Fibroblast of peridontal ligament (primary cell): ENCODE measurements at regions not wholly inside any gene's neighbourhood (a gene's known extent, or its start where the extent isn't known, plus 50 kb on each side); places are given as distances from the start of the nearest gene placed in this dataset.
"Not testable (repeated sequence)": the region's sequence is repeated elsewhere in the genome, so short reads cannot be mapped to it uniquely, and the experiment has no call there.

Experiments
- DNase-seq: peaks from one replicate; pipeline ENCODE4 v3.0.0-alpha.2; 2010; ENCODE audit errors: extremely low read depth

DNA sequence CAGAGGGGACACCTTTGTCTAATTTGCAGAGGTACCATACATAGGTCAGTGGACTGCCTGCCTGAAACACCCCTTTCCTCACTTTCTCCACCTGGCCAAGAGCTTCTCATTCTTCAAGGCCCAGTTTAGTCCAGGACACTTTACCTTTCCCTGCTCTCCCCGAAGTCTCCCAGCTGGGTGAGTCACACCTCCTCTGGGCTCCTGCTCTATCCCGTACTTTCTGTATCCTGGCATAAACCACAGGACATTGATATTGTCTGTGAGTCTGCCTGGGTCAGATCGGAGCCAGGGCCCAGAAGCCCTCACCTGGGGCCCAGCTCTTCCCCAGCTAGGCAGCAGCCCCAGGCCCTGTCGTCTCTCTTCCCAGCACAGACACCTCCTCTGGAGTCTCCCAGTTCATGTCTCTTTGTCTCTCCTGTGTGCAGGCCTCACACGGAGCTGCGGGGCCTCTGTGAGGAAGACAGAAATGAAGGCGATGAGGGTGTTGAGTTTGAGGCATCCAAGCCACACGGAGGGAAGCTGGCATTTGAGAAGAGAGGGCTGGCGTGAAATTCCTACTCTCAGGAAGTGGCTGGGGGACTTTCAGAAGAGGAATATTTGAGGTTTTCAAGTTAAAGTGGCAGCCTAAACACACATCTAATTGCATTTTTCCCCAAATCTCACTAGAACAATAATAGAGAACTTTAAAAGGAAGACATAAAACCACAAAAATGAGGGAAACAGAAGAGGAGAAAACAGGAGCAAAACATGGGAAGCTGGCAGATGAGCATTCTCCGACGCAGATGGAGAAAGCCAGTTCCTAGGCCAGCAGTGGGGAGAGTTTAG, 79.6 kb upstream of the LAPTM4A start:
- peak; percentile 55 for DNase-seq

DNA sequence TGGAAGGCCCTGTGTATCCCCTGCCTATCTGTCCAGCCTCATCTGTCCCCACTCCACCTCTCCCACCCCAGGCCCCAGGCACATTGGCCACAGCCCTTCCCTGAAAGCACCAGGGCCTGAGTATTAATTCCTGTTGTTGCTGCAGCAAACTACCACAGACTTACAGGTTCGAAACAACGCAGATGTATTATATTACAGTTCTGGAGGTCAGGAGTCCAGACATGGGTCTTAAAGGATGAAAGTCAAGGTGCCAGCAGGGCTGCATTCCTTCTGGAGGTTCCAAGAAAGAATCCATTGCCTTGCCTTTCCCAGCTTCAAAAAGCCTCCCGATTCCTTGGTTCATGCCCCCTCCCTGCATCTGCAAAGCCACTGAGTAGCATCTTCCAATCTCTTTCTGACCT, 78.7 kb upstream of the LAPTM4A start:
- no peak for DNase-seq

DNA sequence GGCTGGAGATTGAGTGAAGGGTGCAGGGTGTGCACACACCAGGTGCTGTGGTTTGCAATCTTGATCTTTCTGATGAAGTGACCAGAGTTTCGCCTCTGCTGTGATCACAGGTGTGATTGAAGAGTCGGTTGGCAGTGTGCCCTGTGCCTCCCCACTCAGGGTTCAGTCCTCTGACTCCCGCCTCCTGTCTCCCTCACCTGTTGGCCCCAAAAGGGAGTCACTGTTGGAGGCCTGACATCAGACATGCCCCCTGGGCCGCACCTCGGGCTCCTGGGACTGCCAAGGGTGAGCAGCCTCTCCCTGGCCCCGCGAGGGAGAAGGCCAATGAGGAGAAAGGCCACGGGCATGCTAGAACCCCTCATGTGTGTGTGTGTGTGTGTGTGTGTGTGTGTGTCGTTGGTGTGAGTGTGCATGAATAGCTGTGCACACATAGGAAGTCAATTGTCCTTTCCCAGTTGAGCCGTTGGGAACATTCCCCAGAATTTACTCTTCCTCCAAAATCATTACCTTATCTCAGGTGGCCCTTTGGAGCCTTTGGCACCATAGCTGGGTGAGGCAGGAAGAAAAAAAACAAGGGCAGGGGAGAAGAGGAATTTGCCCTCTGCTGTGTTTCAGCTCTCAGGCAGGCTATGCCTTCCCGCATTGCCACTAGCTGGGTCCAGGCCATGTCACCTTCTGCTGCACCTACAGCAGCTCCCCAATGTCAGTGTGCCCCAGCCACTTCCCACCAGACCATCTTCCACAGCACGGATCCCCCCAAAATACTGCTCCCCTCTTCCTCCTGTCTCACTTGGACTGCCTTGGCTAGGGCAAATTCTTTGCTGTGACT, 78.1 kb upstream of the LAPTM4A start:
- no peak for DNase-seq

DNA sequence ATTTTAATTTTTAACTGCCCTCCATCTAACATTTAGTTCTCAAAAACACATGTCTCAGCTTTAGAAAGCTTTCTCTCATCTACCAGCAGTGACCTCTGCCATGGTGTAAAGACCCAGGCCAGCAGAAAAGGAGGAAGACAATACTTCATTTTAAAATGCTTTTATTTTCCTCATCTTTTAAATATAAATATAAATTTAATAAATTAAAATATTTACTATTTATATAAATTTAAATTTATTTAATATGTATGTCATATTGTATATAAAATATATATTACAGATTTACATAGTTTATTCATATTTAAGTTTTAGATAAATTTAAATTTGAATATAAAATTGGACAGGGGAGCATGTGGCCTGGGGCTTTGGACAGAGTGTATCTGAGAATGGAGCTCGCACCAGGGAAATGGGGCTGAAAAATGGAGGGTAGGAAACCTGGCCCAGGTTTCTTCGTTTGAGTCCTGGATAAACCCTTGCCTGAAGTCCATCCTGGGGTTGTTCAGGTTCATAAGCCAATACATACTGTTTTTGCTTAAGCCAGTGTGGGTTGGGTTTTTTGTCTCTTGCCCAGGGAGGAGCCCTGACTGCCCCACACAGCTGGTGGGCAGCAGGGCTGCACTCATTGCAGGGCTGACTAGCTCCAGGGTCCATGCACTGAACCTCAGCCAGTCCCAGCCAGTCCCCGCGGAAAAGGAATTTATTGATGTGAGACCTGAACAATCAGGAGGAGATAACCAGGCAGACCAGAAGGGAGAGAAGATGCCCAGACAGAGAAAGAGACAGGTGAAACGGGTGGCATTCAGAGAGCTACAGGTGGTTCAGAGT, 77.3 kb upstream of the LAPTM4A start:
- DNase-seq: no peak

DNA sequence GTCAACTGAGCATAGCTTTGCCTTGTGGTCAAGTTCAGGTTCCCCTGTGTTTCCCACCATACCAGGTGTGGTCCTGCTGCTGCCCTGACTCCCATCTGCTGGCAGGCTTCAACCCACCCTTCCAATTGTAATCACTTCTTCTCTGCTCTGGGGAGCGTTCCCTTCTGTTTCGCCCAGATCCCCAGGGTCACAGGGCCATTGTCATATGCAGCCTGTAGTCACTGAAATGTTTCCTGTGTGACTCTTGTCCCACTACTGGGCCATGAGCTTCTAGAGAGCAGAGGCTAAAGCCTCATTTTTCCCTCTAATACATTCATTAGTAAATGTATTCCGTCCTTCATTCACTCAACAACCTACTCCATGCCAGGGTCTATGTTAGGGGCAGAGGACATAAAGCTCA, 75.0 kb upstream of the LAPTM4A start:
- DNase-seq: no peak

DNA sequence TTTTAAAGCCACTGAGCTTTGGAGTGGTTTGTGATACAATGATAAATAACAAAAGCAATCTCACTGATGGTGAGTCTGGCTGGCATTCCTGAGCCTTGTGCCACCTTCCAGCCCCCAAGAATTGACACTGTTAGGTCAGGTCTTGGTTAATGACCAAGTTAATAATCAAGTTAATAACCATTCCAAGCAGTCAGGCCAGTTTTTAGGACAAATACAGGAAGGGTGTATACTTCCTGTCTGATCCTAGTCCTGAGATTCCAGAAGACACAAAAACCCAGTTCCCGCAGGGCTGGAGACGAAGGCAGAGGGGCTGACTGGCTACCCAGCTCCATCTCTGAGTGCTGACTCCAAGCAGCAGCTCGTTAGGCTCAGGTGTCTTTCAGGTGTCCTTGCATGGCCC, 74.6 kb upstream of the LAPTM4A start:
- no peak for DNase-seq

DNA sequence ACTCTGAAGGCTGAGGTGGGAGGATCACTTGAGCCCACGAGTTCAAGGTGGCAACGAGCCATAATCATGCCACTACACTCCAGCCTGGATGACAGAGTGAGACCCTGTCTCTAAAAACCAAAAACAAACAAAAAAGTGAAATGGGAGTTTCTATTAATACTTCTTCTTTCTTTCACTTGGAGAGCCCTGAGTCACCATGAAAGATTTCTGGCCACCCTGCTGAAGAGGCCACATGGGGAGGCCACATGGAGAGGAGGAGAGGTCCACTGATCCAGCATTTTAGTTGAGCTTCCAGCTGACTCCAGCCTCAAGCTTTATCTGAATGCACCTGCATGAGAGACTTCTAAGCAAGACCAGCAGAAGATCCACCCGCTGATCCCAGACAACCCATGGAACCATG, 74.2 kb upstream of the LAPTM4A start:
- DNase-seq: no peak

DNA sequence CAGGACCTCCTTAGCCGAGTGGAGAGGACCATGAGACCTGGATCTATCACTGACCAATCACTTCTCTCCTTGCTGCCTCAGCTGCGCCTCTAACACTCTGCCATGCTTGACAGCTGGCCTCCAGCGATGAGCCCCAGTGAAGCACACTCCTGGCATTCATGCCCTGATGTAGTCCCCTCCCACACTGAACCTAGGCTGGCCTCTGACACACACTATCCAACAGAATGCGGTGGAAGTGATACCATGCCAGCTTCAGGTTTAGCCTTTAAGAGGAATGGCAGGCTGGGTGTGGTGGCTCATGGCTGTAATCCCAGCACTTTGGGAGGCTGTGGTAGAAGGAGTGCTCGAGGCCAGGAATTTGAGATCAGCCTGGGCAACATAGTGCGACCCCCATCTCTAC, 73.7 kb upstream of the LAPTM4A start:
- DNase-seq: no peak

DNA sequence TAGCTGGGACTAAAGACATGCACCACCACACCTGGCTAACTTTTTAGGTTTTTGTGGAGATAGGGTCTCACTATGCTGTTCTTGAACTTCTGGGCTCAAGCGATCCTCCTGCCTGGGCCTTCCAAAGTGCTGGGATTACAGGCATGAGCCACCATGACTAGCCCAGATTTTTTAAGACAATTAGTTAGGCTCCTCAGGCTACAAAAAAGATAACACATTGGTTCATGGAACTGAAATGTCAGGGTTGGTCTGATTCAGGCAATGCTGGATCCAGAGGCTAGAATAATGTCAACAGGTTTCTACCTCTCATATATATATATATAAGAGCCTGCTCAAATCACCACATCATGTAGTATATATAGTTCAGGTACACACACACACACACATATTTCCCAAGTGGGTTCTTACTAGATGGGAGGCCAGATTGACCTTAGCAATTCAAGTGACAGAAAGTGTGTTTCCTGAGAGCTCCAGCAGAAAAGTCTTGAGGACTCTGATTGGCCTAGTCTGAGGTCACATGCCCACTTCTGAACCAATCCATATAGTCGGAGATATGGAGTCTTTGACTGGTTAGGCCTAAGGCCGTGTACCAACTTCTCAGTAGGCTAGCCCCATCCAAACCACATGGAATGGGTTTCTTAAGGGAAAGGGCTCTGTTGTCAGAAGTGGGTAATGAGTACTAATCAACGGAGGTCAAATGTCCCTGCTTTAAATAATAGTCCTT, 72.6 kb upstream of the LAPTM4A start:
- no peak for DNase-seq

DNA sequence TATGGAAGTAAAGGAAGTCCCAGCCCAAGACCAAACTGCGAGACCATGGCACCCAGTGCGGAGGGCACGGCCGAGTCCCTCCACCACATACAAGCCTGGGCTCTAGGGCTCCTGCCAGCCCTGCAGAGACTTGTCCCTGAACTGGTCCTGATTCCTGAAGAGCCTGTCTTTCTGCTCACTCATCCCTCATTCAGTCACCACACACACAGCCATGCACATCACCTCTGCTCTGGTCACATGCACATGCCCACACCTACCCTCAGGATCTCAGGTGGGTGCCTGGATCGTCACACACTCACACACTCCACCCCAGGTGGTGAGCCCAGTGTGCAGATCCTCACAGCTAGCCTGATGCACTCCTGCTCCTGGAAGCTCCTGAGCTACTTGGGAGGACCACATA, 71.4 kb upstream of the LAPTM4A start:
- DNase-seq: no peak

DNA sequence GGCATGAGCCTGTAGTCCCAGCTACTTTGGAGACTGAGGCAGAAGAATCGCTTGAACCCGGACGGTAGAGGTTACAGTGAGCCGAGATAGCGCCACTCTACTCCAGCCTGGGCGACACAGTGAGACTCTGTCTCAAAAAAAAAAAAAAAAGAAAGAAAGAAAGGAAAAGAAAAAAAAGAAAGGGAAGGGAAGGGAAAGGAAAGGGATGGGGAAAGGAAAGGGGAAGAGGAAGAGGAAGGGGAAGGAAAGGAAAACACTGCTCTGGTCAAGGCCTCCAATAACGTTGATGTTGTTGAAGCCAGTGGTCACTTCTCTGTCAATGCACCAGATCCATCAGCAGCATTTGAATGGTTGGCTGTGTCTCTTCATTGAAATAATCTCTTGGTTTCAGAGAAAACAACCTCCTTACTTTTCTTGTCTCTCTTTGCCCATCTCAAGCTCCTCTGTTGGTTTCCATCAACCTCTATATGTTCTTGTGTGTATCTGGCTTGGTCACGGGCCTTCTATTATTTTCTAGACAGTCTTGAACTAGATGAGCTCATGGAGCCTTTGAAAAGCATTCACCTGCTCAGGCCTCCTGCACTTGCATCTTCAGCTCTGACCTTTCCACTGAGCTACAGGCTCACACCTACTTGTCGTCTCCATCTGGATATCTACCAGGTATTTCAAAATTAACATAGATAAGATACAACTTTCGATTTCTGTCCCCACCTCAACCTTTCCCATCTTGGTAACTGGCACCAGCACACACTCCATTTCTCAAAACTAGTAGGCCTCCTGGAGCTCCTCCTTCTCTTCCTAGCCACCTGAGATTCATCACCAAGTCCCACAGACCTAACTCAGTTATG, 69.4 kb upstream of the LAPTM4A start:
- DNase-seq: no peak

DNA sequence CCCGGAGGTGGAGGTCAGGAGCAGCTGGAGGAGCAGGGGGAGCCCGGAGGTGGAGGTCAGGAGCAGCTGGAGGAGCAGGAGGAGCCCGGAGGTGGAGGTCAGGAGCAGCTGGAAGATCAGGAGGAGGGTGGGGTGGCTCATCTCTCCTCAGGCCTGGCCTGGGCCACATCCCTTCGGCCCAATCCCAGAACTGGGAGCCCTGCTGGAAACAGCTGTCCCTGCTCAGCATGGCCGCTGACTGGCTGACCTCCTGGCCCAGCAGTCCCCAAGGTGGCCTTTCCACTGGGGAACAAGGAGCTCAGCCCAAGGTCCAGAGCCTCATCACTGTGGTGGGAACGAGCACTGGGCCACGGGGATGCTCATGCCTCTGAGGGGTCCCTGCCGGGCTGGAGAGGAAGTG, 66.6 kb upstream of the LAPTM4A start:
- DNase-seq: no peak

DNA sequence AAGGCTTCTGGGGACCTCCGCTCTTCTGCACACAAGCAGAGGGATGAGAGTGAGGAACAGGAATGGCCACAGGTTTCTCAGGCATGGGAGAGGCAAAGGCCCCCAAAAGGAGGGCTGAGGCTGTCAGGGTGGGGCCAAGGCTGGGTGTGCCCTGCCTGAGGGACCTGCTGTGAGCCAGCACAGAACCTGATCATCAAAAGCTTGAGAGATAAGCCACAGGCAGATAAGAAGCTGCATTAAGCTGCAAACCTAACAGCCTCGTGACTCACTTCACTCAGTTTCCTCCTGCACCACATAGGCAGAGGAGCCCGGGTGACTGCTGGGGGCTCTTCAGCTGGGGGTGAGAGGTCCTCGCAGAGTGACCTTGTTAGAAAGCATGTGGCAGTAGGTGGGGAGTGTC, 64.5 kb upstream of the LAPTM4A start:
- no peak for DNase-seq

DNA sequence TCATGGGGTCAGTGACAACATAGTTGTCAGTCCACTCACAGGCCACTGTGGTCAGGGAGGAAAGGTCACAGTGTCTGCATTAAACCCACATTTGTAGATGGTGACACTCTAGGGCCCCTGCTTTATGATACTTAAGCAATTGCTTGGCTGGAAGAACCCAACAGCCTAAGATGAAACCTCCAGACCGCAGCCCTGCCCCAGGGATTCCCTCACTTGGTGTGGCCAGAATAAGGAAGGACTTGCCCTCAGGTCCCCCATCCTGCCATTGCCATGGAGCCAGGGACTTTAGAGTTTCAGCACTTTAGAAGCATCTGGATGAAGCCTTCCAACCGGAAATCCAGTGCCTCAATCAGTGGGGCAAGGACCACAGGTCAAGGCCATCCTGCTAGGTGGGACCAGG, 63.9 kb upstream of the LAPTM4A start:
- no peak for DNase-seq

DNA sequence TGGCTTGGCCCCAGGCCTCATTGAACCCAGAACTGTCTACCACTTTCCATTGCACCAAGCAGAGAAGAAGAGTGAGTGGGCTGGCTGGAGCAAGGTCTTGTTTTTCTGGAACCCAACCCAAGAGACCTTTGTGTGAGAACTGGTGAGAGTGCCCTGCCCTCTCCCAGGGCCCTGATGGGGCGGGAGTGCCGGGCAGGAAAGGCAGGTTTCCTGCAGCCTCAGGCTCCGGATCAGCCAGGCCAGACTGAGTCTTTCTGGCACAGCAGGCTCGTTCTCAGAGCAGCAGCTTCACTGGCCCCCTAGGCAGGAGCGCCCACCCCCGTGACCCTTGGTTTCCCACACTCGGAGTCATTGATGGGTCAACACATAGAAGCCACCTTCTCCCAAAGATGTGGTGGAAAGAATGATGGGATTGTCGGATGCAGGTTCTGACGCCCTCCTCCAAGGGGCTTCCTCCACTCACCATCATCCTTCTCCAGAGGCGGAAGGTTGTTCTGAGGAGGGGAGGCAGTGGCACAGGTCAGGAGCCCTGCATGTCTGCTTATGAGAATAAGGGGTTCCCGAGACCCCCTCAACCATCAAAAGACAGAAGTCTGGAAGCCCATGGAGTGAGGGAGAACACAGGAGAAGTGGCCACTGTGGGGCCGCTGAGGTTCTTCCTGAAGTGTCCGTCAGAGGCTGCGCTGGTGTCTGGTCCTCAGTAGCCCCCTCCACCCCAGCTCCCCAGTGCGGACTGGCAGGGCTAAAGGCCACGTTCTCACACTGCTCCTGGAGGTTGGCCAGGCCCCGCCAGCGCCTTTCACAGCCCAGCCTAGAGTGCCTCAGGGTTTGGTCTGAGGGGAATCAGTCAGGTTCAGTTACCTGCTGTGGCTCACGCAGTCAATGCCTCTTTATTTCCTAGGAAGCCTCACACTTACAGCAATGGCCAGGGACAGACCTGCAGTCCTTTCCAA, 62.8 kb upstream of the LAPTM4A start:
- DNase-seq: no peak

DNA sequence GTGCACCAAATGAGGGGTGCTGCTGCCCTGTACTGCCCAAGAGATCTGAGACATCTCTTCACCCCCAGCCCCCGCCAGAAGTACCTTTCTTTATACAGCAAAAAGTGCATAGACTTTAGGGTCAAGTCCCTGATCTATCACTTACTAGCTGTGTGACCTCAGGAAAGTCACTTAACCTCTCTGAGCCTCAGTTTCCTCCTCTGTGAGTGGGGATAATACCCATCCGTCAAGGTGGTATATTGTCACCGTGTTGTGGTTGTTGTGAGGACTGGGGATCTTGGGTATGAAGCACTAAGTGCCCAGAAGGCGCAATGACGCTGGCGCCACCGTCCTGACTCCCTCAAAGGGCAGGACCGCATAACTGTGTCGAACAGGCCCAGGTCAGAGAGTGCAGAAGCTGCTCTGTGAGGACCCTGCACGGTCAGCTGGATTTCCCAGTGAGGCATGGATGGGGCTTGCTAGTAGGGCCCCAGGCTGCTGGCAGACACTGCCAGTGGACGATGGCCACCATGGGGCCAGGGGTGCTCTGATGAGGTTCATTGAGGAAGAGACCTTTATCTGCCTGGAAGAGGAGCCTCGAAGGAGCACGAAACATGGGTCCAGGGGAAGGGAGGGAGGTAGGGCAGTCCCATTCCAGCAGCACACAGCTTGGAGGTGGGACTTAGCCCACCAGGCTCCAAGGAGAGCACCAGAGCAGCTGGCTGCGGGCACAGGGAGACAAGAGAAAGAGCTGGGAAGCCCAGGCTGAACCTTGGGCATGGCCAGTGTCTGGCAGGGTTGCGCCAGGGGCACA, 61.8 kb upstream of the LAPTM4A start:
- DNase-seq: no peak

DNA sequence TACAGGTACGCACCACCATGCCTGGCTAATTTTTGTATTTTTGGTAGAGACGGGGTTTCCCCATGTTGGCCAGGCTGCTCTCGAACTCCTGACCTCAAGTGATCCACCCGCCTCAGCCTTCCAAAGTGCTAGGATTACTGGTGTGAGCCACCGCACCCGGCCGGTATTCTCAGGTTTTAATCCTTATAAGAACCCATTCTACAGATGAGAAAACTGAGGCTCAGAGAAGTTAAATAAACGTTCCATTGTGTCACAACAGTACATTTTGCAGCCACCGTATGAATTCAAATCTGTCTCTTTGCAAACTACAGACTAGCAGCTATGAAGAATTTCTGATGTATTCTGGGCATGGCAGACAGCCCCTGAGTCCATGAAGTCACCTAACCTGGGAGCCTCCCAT, 60.9 kb upstream of the LAPTM4A start:
- not testable (repeated sequence) for DNase-seq

DNA sequence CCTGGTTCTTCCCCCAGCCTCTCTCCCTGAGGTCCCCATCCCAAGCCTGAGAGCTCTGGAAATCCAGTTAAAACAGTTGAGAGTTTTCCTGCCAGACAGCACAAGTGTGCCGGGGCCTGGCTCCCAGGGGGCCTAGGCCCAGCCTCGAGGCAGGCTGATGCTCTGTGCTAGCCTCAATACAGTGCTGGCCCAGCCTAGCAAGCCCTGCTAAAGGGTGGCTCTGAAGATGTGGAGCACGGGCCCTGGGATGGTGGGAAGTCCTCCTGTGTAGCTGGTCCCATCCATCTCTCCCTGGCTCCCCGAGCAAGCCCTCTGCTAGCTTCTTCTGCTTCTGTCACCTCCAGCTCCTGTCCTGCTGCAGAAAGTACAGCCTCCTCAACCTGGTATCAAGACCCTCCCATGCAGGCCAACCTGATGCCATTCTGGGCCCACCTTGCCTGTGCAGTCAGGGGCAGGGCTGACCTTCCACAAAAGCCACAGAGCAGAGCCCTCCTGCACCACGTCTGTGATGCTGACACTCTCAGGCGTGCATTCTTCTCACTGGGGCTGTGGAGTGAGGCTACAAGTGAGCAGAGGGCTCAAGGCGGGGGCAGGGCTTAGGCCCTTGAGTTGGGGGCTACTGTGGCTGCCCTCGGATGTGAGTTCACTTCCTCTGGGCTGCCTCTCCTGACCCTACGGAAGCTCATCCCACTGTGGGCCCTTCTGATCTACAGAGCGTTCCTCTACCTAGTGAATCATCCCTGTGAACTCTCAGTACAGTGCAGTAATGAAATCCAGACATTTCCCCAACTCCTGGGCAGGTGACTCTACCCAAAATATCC, 60.1 kb upstream of the LAPTM4A start:
- DNase-seq: no peak
